ENCODE measurements at regions not wholly inside any gene's neighbourhood (a gene's known extent, or its start where the extent isn't known, plus 50 kb on each side); places are given as distances from the start of the nearest gene placed in this dataset.

- TF ChIP-seq CTCF (IDR thresholded peaks at IDR 0.05 in 8 of 11, conservative IDR thresholded peaks at IDR 0.05 in 3 of 11) (no peak), POLR2A (IDR thresholded peaks at IDR 0.05) (no peak), POLR2AphosphoS5 (IDR thresholded peaks at IDR 0.05) (no peak)
Measured at GRCh38 chr5:12102151-12102550, 197.9 kb upstream of the CTNND2 start.
